Right lobe of liver (tissue), 6 donors: ENCODE measurements at regions not wholly inside any gene's neighbourhood (a gene's known extent, or its start where the extent isn't known, plus 50 kb on each side); places are given as distances from the start of the nearest gene placed in this dataset.
"Not testable (repeated sequence)": the region's sequence is repeated elsewhere in the genome, so short reads cannot be mapped to it uniquely, and the experiment has no call there.

ENCODE experiments used
- ATAC-seq, 4 donors: fragments of 200-7000 bp; cut with Tn5 transposase; one replicate each; pipeline ENCODE4 v1.9.1; 2020; ENCODE audit warnings: mild to moderate bottlenecking in 4 of 4, moderate library complexity in 4 of 4
- DNase-seq, 3 donors: peaks; one replicate each; pipeline ENCODE4 v3.0.0-alpha.2; 2020
- H3K27ac ChIP-seq, 3 donors: fragments of 200-600 bp; one replicate each; pipeline ENCODE4 v1.8.0; 2022
- H3K27me3 ChIP-seq, 2 donors: fragments of 200-600 bp; one replicate each; pipeline ENCODE4 v1.8.0; 2022
- H3K36me3 ChIP-seq, 4 donors: fragments of 200-600 bp; sonication (generic) in 1 of 4; one replicate each; pipeline versions ENCODE4 v1.5.1 to v1.8.0; 2017 to 2022; ENCODE audit warnings: control low read depth in 1 of 4
- H3K4me1 ChIP-seq, 4 donors: fragments of 200-600 bp; sonication (generic) in 1 of 4; one replicate each; pipeline versions ENCODE4 v1.5.1 to v1.8.0; 2017 to 2022; ENCODE audit warnings: control low read depth in 1 of 4
- H3K4me3 ChIP-seq, 3 donors: fragments of 200-600 bp; one replicate each; pipeline ENCODE4 v1.8.0; 2022
- H3K9me3 ChIP-seq, 4 donors: fragments of 200-600 bp; sonication (generic) in 1 of 4; one replicate each; pipeline versions ENCODE4 v1.5.1 to v1.8.0; 2017 to 2022; ENCODE audit warnings: control low read depth in 1 of 4
- POLR2A ChIP-seq: fragments of 450-650 bp; IDR thresholded peaks from one replicate; pipeline ENCODE4 v1.6.1; 2017; ENCODE audit warnings: antibody characterized with exemption, mild to moderate bottlenecking
- WGBS: methylation state at CpG from one replicate; pipeline ENCODE4 v1.1.6; 2018; ENCODE audit warnings: low coverage, low lambda C conversion rate; ENCODE audit not compliant: insufficient coverage; ENCODE audit errors: missing lambda C conversion rate; 5-methylcytosine and 5-hydroxymethylcytosine counted together
- intact Hi-C, 2 donors: fragments of 100-400 bp; cut with DNase I; formaldehyde crosslinking; loops; one replicate each; pipeline versions ENCODE4 v1.11.2 to v1.14.1; 2022
- TF ChIP-seq, protein P1 (sequence below), 4 donors: fragments of 200-600 bp in 3 of 4; fragments of 450-650 bp in 1 of 4; IDR thresholded peaks; one replicate each; pipeline versions ENCODE4 v1.5.1 to v1.8.0; 2016 to 2022; ENCODE audit warnings: antibody characterized with exemption in 4 of 4, mild to moderate bottlenecking in 2 of 4
- donor health status: DM: no; HTN: yes; CAD: no.
- donor health status: DM: no; HTN: no; CAD: no.
- donor health status: DM: no; HTN: no; CAD: no.
- donor health status: DM: no; HTN: yes; CAD: no.
- donor health status: DM: no; HTN: yes; CAD: no.

DNA sequence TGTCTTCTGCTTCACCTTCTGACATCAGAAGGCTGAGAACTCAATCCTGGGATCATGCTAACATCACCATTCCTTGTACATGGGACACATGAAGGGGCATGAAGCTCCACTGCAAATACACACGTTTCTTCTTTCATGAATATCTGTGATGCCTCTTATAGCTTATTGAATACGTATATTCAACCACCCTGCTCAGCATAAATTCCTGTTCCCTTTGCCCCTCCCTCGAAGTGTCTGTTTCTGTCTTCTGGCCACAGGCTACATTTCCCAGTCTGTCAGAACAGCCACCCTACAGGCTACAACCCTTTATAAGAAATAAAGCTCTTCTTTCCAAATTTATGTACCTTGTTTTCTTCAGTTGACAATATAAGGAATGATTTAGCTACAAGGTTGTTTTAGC lies 201.3 kb upstream of the STS start:
- Histone ChIP-seq H3K27ac (no peak overlapping the region), H3K36me3 (no peaks in the 10 kb centered on the region), H3K9me3 (no peaks in the 10 kb centered on the region), H3K27me3 (no peaks in the 10 kb centered on the region), H3K4me3 (no peak overlapping the region), H3K4me1 (no peaks in the 10 kb centered on the region)
- TF ChIP-seq, protein P1, sequence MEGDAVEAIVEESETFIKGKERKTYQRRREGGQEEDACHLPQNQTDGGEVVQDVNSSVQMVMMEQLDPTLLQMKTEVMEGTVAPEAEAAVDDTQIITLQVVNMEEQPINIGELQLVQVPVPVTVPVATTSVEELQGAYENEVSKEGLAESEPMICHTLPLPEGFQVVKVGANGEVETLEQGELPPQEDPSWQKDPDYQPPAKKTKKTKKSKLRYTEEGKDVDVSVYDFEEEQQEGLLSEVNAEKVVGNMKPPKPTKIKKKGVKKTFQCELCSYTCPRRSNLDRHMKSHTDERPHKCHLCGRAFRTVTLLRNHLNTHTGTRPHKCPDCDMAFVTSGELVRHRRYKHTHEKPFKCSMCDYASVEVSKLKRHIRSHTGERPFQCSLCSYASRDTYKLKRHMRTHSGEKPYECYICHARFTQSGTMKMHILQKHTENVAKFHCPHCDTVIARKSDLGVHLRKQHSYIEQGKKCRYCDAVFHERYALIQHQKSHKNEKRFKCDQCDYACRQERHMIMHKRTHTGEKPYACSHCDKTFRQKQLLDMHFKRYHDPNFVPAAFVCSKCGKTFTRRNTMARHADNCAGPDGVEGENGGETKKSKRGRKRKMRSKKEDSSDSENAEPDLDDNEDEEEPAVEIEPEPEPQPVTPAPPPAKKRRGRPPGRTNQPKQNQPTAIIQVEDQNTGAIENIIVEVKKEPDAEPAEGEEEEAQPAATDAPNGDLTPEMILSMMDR (IDR thresholded peaks at IDR 0.05), result no peak
- TF ChIP-seq POLR2A, result no peak
- intact Hi-C loops, result no loop called here
- WGBS, result 71% methylated on average over 3 of the region's 3 CpGs
- DNase-seq (no peak), ATAC-seq (no peak)

DNA sequence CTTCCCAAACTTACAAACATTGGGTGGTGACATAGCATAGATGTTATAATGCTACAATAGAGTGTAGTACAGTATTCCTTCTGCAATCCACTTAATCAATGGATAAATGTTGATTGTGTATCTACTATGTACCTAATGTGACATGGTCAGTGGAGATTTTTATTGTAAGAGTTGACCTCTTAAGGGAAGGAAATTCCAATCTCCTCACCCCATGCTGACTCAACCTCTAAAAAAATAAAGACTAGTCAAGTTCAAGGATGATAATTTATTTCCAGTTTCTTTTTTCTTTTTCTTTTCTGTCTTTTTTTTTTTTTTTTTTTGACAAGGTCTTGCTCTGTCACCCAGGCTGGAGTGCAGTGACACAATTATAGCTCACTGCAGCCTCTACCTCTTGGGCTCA lies 206.5 kb upstream of the STS start:
- Histone ChIP-seq H3K9me3 (no peaks in the 10 kb centered on the region), H3K36me3 (no peaks in the 10 kb centered on the region), H3K27ac (no peak overlapping the region), H3K27me3 (no peaks in the 10 kb centered on the region), H3K4me3 (no peak overlapping the region), H3K4me1 (no peaks in the 10 kb centered on the region)
- ATAC-seq (no peak), DNase-seq (no peak)
- intact Hi-C loops, result no loop called here
- TF ChIP-seq, protein P1 (IDR thresholded peaks at IDR 0.05), result no peak
- TF ChIP-seq POLR2A, result no peak

- WGBS, result 92% methylated on average over 4 of the region's 9 CpGs
- H3K27ac ChIP-seq, DNase-seq, H3K27me3 ChIP-seq, ATAC-seq, H3K4me3 ChIP-seq, H3K4me1 ChIP-seq, intact Hi-C loops, H3K9me3 ChIP-seq, H3K36me3 ChIP-seq: not testable (repeated sequence)
Measured at GRCh38 chrX:6932942-6933341, 214.6 kb upstream of the STS start.

DNA sequence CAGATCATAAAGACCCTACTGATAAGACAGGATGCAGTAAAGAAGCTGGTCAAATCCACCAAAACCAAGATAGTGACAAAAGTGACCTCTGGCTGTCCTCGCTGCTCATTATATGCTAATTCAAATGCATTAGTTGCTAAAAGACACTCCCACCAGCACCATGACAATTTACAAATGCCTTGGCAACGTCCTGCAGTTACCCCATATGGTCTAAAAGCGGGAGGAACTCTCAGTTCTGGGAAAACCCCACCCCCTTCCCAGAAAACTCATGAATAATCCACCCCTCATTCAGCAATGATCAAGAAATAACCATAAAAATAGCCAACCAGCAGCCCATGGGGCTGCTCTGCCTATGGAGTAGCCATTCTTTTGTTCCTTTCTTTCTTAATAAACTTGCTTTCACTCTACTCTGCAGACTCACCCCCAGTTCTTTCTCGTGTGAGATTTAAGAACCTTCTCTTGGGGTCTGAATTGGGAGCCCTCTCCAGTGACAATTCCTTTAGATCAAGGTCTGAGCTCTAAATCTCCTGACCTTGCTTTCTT lies 217.1 kb upstream of the STS start:
- intact Hi-C loops, result no loop called here
- no peak for ATAC-seq
- 57% methylated on average over 4 of the region's 4 CpGs for WGBS
- Histone ChIP-seq H3K4me3 (no peak overlapping the region), H3K4me1 (no peaks in the 10 kb centered on the region), H3K27ac (no peak overlapping the region), H3K36me3 (no peaks in the 10 kb centered on the region), H3K27me3 (no peaks in the 10 kb centered on the region), H3K9me3 (no peaks in the 10 kb centered on the region)
- no peak for DNase-seq
- no peak for TF ChIP-seq POLR2A
- TF ChIP-seq, protein P1 (IDR thresholded peaks at IDR 0.05), result no peak

DNA sequence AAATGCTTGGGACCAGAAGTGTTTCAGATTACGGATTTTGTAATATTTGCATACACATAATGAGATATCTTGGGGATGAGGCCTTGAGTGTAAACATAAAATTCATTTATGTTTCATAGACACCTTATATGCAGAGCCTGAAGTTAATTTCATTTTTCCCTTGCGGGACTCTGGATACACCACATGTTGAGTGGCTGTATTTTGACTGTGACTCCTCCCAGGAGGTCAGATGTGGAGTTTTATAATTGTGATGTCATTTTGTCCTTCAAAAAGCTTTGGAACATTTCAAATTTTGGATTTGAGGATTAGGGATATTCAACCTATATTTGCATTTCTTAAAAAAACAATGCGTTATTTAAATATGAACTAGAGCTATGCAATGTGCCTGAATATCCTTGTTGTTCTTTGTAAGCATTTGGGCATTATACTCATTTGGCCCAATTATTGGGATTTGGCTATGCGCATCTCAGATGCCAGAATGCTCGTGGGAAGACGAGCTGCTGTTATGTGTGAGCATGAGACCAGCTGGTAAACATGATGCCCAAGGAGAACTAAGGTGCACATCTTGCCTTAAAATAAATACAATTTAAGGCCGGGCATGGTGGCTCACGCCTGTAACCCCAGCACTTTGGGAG lies 223.0 kb upstream of the STS start:
- no peak for ATAC-seq
- H3K27ac ChIP-seq, result no peak overlapping the region
- no peaks in the 10 kb centered on the region for H3K36me3 ChIP-seq
- H3K27me3 ChIP-seq, result no peaks in the 10 kb centered on the region
- no peaks in the 10 kb centered on the region for H3K9me3 ChIP-seq
- no peaks in the 10 kb centered on the region for H3K4me1 ChIP-seq
- intact Hi-C loops, result no loop called here
- no peak for TF ChIP-seq POLR2A
- 87% methylated on average over 8 of the region's 8 CpGs for WGBS
- H3K4me3 ChIP-seq, result no peak overlapping the region
- DNase-seq, result no peak

DNA sequence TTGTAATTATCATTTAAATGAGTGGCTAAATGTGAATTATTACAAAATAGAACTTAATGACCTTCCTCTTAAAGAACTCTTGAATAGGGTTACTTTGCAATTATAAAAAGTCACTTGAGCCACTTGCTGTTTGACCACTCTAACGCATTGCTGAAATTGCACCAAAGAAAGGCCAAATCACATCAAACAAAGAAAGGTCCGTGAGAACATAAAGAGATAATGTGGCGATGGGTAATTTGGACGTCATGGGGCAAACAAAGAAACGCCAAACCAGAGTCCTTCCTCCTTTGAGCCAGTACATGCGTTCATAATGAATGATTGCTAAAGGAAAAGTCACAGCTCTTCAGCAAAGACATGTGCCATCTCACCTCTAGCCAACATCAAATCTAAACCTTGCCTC lies 229.8 kb upstream of the STS start:
- H3K27me3 ChIP-seq, result no peaks in the 10 kb centered on the region
- TF ChIP-seq, protein P1 (IDR thresholded peaks at IDR 0.05), result no peak
- no peak for TF ChIP-seq POLR2A
- 77% methylated on average over 6 of the region's 6 CpGs for WGBS

More for the DNA sequence above, 229.8 kb upstream of the STS start:
- no peak for DNase-seq
- H3K27ac ChIP-seq, result no peak overlapping the region
- no peaks in the 10 kb centered on the region for H3K4me1 ChIP-seq
- no peak for ATAC-seq
- no peaks in the 10 kb centered on the region for H3K9me3 ChIP-seq
- no peaks in the 10 kb centered on the region for H3K36me3 ChIP-seq
- intact Hi-C loops, result no loop called here
- H3K4me3 ChIP-seq, result no peak overlapping the region
